GM12892 (cell line): ENCODE measurements at regions not wholly inside any gene's neighbourhood (a gene's known extent, or its start where the extent isn't known, plus 50 kb on each side); places are given as distances from the start of the nearest gene placed in this dataset.

Source experiments
- POLR2A ChIP-seq: IDR thresholded peaks from 2 replicates; pipeline ENCODE4 v1.6.1; 2011; ENCODE audit warnings: low read depth, low read length, control low read depth
- POLR2AphosphoS5 ChIP-seq: IDR thresholded peaks from 2 replicates; pipeline ENCODE4 v1.6.1; 2011; ENCODE audit warnings: low read depth, low read length, control low read depth

GRCh38 chr2:151153601-151154000, 108.1 kb downstream of the RBM43 start:
- no peak for TF ChIP-seq POLR2A
- TF ChIP-seq POLR2AphosphoS5, result no peak
